Psoas muscle (tissue), 7 donors: ENCODE measurements at regions not wholly inside any gene's neighbourhood (a gene's known extent, or its start where the extent isn't known, plus 50 kb on each side); places are given as distances from the start of the nearest gene placed in this dataset.

Experiments
- ATAC-seq, 4 donors: fragments of 200-7000 bp; cut with Tn5 transposase; one replicate each; pipeline ENCODE4 v1.9.1; 2020; ENCODE audit warnings: moderate library complexity in 3 of 4, mild to moderate bottlenecking in 2 of 4
- DNase-seq, 2 donors: peaks; one replicate each; pipeline ENCODE4 v3.0.0-alpha.2; 2020
- H3K27ac ChIP-seq: fragments of 200-600 bp; one replicate; pipeline ENCODE4 v1.8.0; 2022
- H3K27me3 ChIP-seq, 3 donors: fragments of 200-600 bp in 1 of 3; one replicate each; pipeline versions ENCODE4 v1.6.1 to v1.8.0; 2013 to 2022; ENCODE audit warnings: low read length in 2 of 3, mild to moderate bottlenecking in 2 of 3, moderate library complexity in 1 of 3; ENCODE audit not compliant: insufficient read depth in 3 of 3
- H3K36me3 ChIP-seq, 2 donors: fragments of 200-600 bp in 1 of 2; one replicate each; pipeline versions ENCODE4 v1.6.1 to v1.8.0; 2013 to 2022; ENCODE audit warnings: low read depth in 1 of 2, mild to moderate bottlenecking in 1 of 2, moderate library complexity in 1 of 2; ENCODE audit not compliant: insufficient read depth in 1 of 2
- H3K4me1 ChIP-seq: fragments of 200-600 bp; one replicate; pipeline ENCODE4 v1.8.0; 2022
- H3K4me3 ChIP-seq: fragments of 200-600 bp; one replicate; pipeline ENCODE4 v1.8.0; 2022; ENCODE audit warnings: mild to moderate bottlenecking
- H3K9me3 ChIP-seq: fragments of 200-600 bp; one replicate; pipeline ENCODE4 v1.8.0; 2022
- CTCF ChIP-seq: fragments of 200-600 bp; IDR thresholded peaks from one replicate; pipeline ENCODE4 v1.8.0; 2022; ENCODE audit warnings: antibody characterized with exemption
- WGBS, 3 donors: extraction: QIAGEN DNeasy Blood & Tissue Kit; methylation state at CpG; one replicate each; pipeline versions ENCODE4 v1.1.6 to v1.1.7; 2013; 5-methylcytosine and 5-hydroxymethylcytosine counted together
- intact Hi-C, 2 donors: fragments of 100-400 bp; cut with DNase I; formaldehyde crosslinking; loops; one replicate each; pipeline versions ENCODE4 v1.11.0 to v1.14.2; 2022
- donor health status: healthy with polysubstance abuse.
- donor health status: DM: no; HTN: no; CAD: no; lungs with moderate emphysema.
- donor health status: Bipolar disorder and iron deficiency.
- donor health status: healthy.
- donor health status: DM: yes; HTN: yes; CAD: no.
- donor health status: DM: no; HTN: no; CAD: no.
- donor health status: DM: yes; HTN: yes; CAD: no.

GRCh38 chr11:35061516-35062440, 77.2 kb upstream of the CD44 start:
- Histone ChIP-seq H3K4me3 (no peak overlapping the region), H3K27me3 (no peaks in the 10 kb centered on the region), H3K27ac (no peak overlapping the region), H3K36me3 (no peaks in the 10 kb centered on the region), H3K9me3 (no peaks in the 10 kb centered on the region), H3K4me1 (no peaks in the 10 kb centered on the region)
- no peak for TF ChIP-seq CTCF
- ATAC-seq (no peak), DNase-seq (no peak)
- 51 to 69% (median 59%) methylated on average over 5 of the region's 5 CpGs for WGBS, 3 donors
- intact Hi-C loops = no loop called here

GRCh38 chr11:35063488-35063931, 75.5 kb upstream of the CD44 start:
- 81 to 87% (median 84%) methylated on average over 6 of the region's 6 CpGs for WGBS, 3 donors
- Histone ChIP-seq H3K4me1 (no peaks in the 10 kb centered on the region), H3K36me3 (no peaks in the 10 kb centered on the region), H3K27ac (no peak overlapping the region), H3K4me3 (no peak overlapping the region), H3K27me3 (no peaks in the 10 kb centered on the region), H3K9me3 (no peaks in the 10 kb centered on the region)
- ATAC-seq (no peak), DNase-seq (no peak)
- intact Hi-C loops = no loop called here
- no peak for TF ChIP-seq CTCF

GRCh38 chr11:35064114-35064800, 74.7 kb upstream of the CD44 start:
- ATAC-seq (no peak), DNase-seq (no peak)
- Histone ChIP-seq H3K9me3 (no peaks in the 10 kb centered on the region), H3K27me3 (no peaks in the 10 kb centered on the region), H3K4me3 (no peak overlapping the region), H3K36me3 (no peaks in the 10 kb centered on the region), H3K4me1 (no peaks in the 10 kb centered on the region), H3K27ac (no peak overlapping the region)
- no peak for TF ChIP-seq CTCF
- intact Hi-C loops = no loop called here
- 84 to 85% (median 85%) methylated on average over 8 of the region's 8 CpGs for WGBS, 3 donors

- TF ChIP-seq CTCF = no peak
- no peaks in the 10 kb centered on the region for H3K36me3 ChIP-seq
- ATAC-seq (peak in 1 of 4 donors; percentile 37), DNase-seq (no peak)
- peaks cover 6% of the 10 kb centered on the region for H3K9me3 ChIP-seq
- H3K27me3 ChIP-seq = no peaks in the 10 kb centered on the region
- no peaks in the 10 kb centered on the region for H3K4me1 ChIP-seq
- intact Hi-C loops = no loop called here
- H3K27ac ChIP-seq = no peak overlapping the region
- 52 to 77% (median 73%) methylated on average over 3 of the region's 3 CpGs for WGBS, 3 donors
- H3K4me3 ChIP-seq = no peak overlapping the region
These were observed 73.4 kb upstream of the CD44 start for GRCh38 chr11:35065566-35065965.
